NCI-H526 treated with DMSO at 0.1 percent for 48 hours (cell line): ENCODE measurements at regions not wholly inside any gene's neighbourhood (a gene's known extent, or its start where the extent isn't known, plus 50 kb on each side); places are given as distances from the start of the nearest gene placed in this dataset.
"Not testable (repeated sequence)": the region's sequence is repeated elsewhere in the genome, so short reads cannot be mapped to it uniquely, and the experiment has no call there.

Experiments used
- DNase-seq: peaks from one replicate; lab custom pipeline; 2025; lab: John Stamatoyannopoulos, UW

GRCh38 chr1:194431121-194431520 lies 1244.7 kb upstream of the B3GALT2 start:
- no peak for DNase-seq

- no peak for DNase-seq
Measured at GRCh38 chr1:194420706-194421105, 1234.3 kb upstream of the B3GALT2 start.

GRCh38 chr1:194419721-194420120 lies 1233.3 kb upstream of the B3GALT2 start:
- DNase-seq: no peak

GRCh38 chr1:194410756-194411155 lies 1224.3 kb upstream of the B3GALT2 start:
- DNase-seq: no peak

GRCh38 chr1:194407238-194407637 lies 1220.8 kb upstream of the B3GALT2 start:
- DNase-seq: not testable (repeated sequence)

GRCh38 chr1:194394676-194395075 lies 1208.3 kb upstream of the B3GALT2 start:
- no peak for DNase-seq

- no peak for DNase-seq
Measured at GRCh38 chr1:194387531-194387930, 1201.1 kb upstream of the B3GALT2 start.

GRCh38 chr1:194378517-194378916 lies 1192.1 kb upstream of the B3GALT2 start:
- no peak for DNase-seq

- DNase-seq: no peak
Measured at GRCh38 chr1:194374649-194375048, 1188.2 kb upstream of the B3GALT2 start.

- no peak for DNase-seq
Measured at GRCh38 chr1:194372266-194372665, 1185.9 kb upstream of the B3GALT2 start.

GRCh38 chr1:194369622-194370021 lies 1183.2 kb upstream of the B3GALT2 start:
- DNase-seq: no peak

- DNase-seq: no peak
Measured at GRCh38 chr1:194369060-194369459, 1182.6 kb upstream of the B3GALT2 start.

- DNase-seq: no peak
Measured at GRCh38 chr1:194367121-194367520, 1180.7 kb upstream of the B3GALT2 start.

GRCh38 chr1:194366705-194367104 lies 1180.3 kb upstream of the B3GALT2 start:
- no peak for DNase-seq

- DNase-seq: no peak
Measured at GRCh38 chr1:194362327-194362726, 1175.9 kb upstream of the B3GALT2 start.

- DNase-seq: no peak
Measured at GRCh38 chr1:194361374-194362131, 1175.1 kb upstream of the B3GALT2 start.

GRCh38 chr1:194358208-194358581 lies 1171.8 kb upstream of the B3GALT2 start:
- DNase-seq: no peak

- DNase-seq: not testable (repeated sequence)
Measured at GRCh38 chr1:194357573-194358207, 1171.3 kb upstream of the B3GALT2 start.

GRCh38 chr1:194355488-194356106 lies 1169.2 kb upstream of the B3GALT2 start:
- DNase-seq: no peak

- no peak for DNase-seq
Measured at GRCh38 chr1:194353121-194353520, 1166.7 kb upstream of the B3GALT2 start.

- no peak for DNase-seq
Measured at GRCh38 chr1:194347200-194347599, 1160.8 kb upstream of the B3GALT2 start.

GRCh38 chr1:194342484-194343262 lies 1156.3 kb upstream of the B3GALT2 start:
- no peak for DNase-seq
